Osteoblast (primary cell): ENCODE measurements at regions not wholly inside any gene's neighbourhood (a gene's known extent, or its start where the extent isn't known, plus 50 kb on each side); places are given as distances from the start of the nearest gene placed in this dataset.

Experiments used
- DNase-seq: peaks from one replicate; pipeline ENCODE4 v3.0.0; 2011; ENCODE audit warnings: low spot score, mixed read lengths; ENCODE audit not compliant: insufficient read length; ENCODE audit errors: missing footprints
- H2AFZ ChIP-seq: 2 replicates; pipeline ENCODE4 v1.6.0; 2011; ENCODE audit warnings: mild to moderate bottlenecking, low read length
- H3K27ac ChIP-seq: 2 replicates; pipeline ENCODE4 v1.5.1; 2011; ENCODE audit warnings: mild to moderate bottlenecking, low read depth, low read length, moderate library complexity
- H3K27me3 ChIP-seq: 2 replicates; pipeline ENCODE4 v1.6.0; 2012; ENCODE audit warnings: mild to moderate bottlenecking, control low read depth, inconsistent platforms, low read length, moderate library complexity; ENCODE audit not compliant: insufficient read depth
- H3K36me3 ChIP-seq: 2 replicates; pipeline ENCODE4 v1.5.1; 2011; ENCODE audit warnings: mild to moderate bottlenecking, low read length, control low read depth, moderate library complexity; ENCODE audit not compliant: insufficient read depth
- H3K4me1 ChIP-seq: 2 replicates; pipeline ENCODE4 v1.5.1; 2011; ENCODE audit warnings: mild to moderate bottlenecking, low read length, control low read depth, moderate library complexity; ENCODE audit not compliant: insufficient read depth
- H3K4me2 ChIP-seq: 2 replicates; pipeline ENCODE4 v1.6.0; 2011; ENCODE audit warnings: mild to moderate bottlenecking, low read length; ENCODE audit not compliant: insufficient read depth
- H3K4me3 ChIP-seq: fragments of 200-600 bp; sonication (generic); 3 replicates; pipeline ENCODE4 v1.5.1; 2012; ENCODE audit warnings: mild to moderate bottlenecking, low read length, inconsistent platforms; ENCODE audit not compliant: insufficient read depth
- H3K79me2 ChIP-seq: 2 replicates; pipeline ENCODE4 v1.6.0; 2012; ENCODE audit warnings: mild to moderate bottlenecking, low read length, control low read depth, inconsistent platforms; ENCODE audit not compliant: insufficient read depth
- H3K9me3 ChIP-seq: 2 replicates; pipeline ENCODE4 v1.5.1; 2011; ENCODE audit warnings: low read depth, low read length, control low read depth
- H4K20me1 ChIP-seq: 2 replicates; pipeline ENCODE4 v1.6.0; 2012; ENCODE audit warnings: mild to moderate bottlenecking, low read length, control low read depth; ENCODE audit not compliant: insufficient read depth
- CTCF ChIP-seq: IDR thresholded peaks from 2 replicates; pipeline ENCODE4 v1.5.1; 2011; ENCODE audit warnings: mild to moderate bottlenecking, low read depth, low read length, moderate library complexity; ENCODE audit errors: extremely low read depth

- Histone ChIP-seq H3K4me3 (no peak overlapping the region), H3K27me3 (no peaks in the 10 kb centered on the region), H3K4me2 (no peak overlapping the region), H3K36me3 (no peaks in the 10 kb centered on the region), H3K27ac (no peak overlapping the region), H4K20me1 (no peaks in the 10 kb centered on the region), H3K4me1 (no peaks in the 10 kb centered on the region), H2AFZ (no peak overlapping the region), H3K79me2 (no peaks in the 10 kb centered on the region), H3K9me3 (peaks cover 4% of the 10 kb centered on the region)
- no peak for DNase-seq
- TF ChIP-seq CTCF, result no peak
Observed at GRCh38 chr6:91271807-91272206, 684.9 kb upstream of the MAP3K7 start.

- Histone ChIP-seq H3K79me2 (no peaks in the 10 kb centered on the region), H3K27ac (no peak overlapping the region), H3K27me3 (no peaks in the 10 kb centered on the region), H4K20me1 (no peaks in the 10 kb centered on the region), H3K4me2 (no peak overlapping the region), H2AFZ (no peak overlapping the region), H3K36me3 (no peaks in the 10 kb centered on the region), H3K4me3 (no peak overlapping the region), H3K9me3 (peaks cover 4% of the 10 kb centered on the region), H3K4me1 (no peaks in the 10 kb centered on the region)
- TF ChIP-seq CTCF, result no peak
- DNase-seq, result no peak
Observed at GRCh38 chr6:91268941-91269340, 682.1 kb upstream of the MAP3K7 start.

GRCh38 chr6:91267246-91267645, 680.4 kb upstream of the MAP3K7 start:
- Histone ChIP-seq H2AFZ (no peak overlapping the region), H3K4me1 (no peaks in the 10 kb centered on the region), H3K4me3 (no peak overlapping the region), H3K79me2 (no peaks in the 10 kb centered on the region), H4K20me1 (no peaks in the 10 kb centered on the region), H3K27me3 (no peaks in the 10 kb centered on the region), H3K36me3 (no peaks in the 10 kb centered on the region), H3K4me2 (no peak overlapping the region), H3K27ac (no peak overlapping the region), H3K9me3 (peaks cover 4% of the 10 kb centered on the region)
- no peak for TF ChIP-seq CTCF
- no peak for DNase-seq

GRCh38 chr6:91266156-91266555, 679.3 kb upstream of the MAP3K7 start:
- TF ChIP-seq CTCF, result no peak
- no peak overlapping the region for H3K4me2 ChIP-seq
- H3K27me3 ChIP-seq, result no peaks in the 10 kb centered on the region
- H3K4me3 ChIP-seq, result no peak overlapping the region
- H4K20me1 ChIP-seq, result no peaks in the 10 kb centered on the region
- no peaks in the 10 kb centered on the region for H3K4me1 ChIP-seq
- H3K27ac ChIP-seq, result no peak overlapping the region
- no peaks in the 10 kb centered on the region for H3K36me3 ChIP-seq
- no peaks in the 10 kb centered on the region for H3K79me2 ChIP-seq
- peaks cover 4% of the 10 kb centered on the region for H3K9me3 ChIP-seq
- no peak for DNase-seq
- no peak overlapping the region for H2AFZ ChIP-seq
